Esophagus squamous epithelium (tissue), 5 donors: ENCODE measurements at regions not wholly inside any gene's neighbourhood (a gene's known extent, or its start where the extent isn't known, plus 50 kb on each side); places are given as distances from the start of the nearest gene placed in this dataset.

Experiments used
- DNase-seq: peaks from one replicate; lab custom pipeline; 2025; lab: John Stamatoyannopoulos, UW
- H3K27ac ChIP-seq, 4 donors: fragments of 200-600 bp; sonication (generic); one replicate each; pipeline ENCODE4 v1.5.1; 2016 to 2019; ENCODE audit warnings: mild to moderate bottlenecking in 1 of 4
- H3K27me3 ChIP-seq, 4 donors: fragments of 200-600 bp; sonication (generic); 1 replicate in 3 of 4; 2 replicates in 1 of 4; pipeline versions ENCODE4 v1.5.1 to v1.6.0; 2017 to 2021; ENCODE audit warnings: antibody characterized with exemption in 1 of 4
- H3K36me3 ChIP-seq, 3 donors: fragments of 200-600 bp; sonication (generic); one replicate each; pipeline ENCODE4 v1.5.1; 2016 to 2019
- H3K4me1 ChIP-seq, 3 donors: fragments of 200-600 bp; sonication (generic); one replicate each; pipeline ENCODE4 v1.5.1; 2017 to 2019
- H3K4me3 ChIP-seq, 4 donors: fragments of 200-600 bp; sonication (generic); 1 replicate in 3 of 4; 2 replicates in 1 of 4; pipeline ENCODE4 v1.5.1; 2016 to 2019; ENCODE audit warnings: mild to moderate bottlenecking in 2 of 4, moderate library complexity in 1 of 4
- H3K9me3 ChIP-seq, 3 donors: fragments of 200-600 bp; sonication (generic); one replicate each; pipeline ENCODE4 v1.5.1; 2016 to 2019
- CTCF ChIP-seq, 6 experiments: fragments of 450-650 bp in 4 of 6; fragments of 200-600 bp in 2 of 6; sonication (generic) in 2 of 6; IDR thresholded peaks; one replicate each; pipeline ENCODE4 v1.5.1; 2016 to 2019; ENCODE audit warnings: antibody characterized with exemption in 6 of 6, mild to moderate bottlenecking in 4 of 6, moderate library complexity in 4 of 6
- POLR2A ChIP-seq, 4 donors: fragments of 450-650 bp; IDR thresholded peaks; one replicate each; pipeline ENCODE4 v1.6.1; 2017; ENCODE audit warnings: antibody characterized with exemption in 4 of 4, mild to moderate bottlenecking in 4 of 4, moderate library complexity in 3 of 4
- WGBS, 2 donors: methylation state at CpG; one replicate each; pipeline ENCODE4 v1.1.5; 2018; 5-methylcytosine and 5-hydroxymethylcytosine counted together
- intact Hi-C: fragments of 100-400 bp; cut with DNase I; formaldehyde crosslinking; loops from one replicate; pipeline ENCODE4 v1.15.0; 2022
- donor health status: DM: yes; HTN: yes; CAD: no.

DNA sequence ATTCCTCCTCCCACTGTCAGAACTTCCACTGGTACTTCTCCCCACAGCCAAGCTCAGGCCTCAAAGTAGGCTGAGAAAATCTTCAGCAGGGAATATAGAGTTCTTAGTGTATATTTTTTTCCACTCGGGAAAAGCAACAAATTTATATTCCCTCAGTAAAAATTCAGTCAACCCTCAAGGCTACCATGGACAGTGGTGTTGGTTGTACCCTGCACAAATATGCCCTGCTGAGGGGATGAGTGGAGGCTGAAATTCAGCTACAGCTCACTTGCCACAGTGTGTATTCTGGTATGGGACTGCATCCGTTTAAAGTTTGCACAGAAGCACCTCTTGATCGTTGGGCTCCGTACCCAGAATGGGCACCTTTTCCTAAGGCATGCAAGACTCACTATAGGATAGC lies 90.8 kb upstream of the LGALSL start:
- no peak for DNase-seq
- peak overlapping the region; percentile 79 to 91 (median 84) for H3K27ac ChIP-seq
- no peaks in the 10 kb centered on the region for H3K27me3 ChIP-seq
- no peak overlapping the region for H3K4me3 ChIP-seq
- H3K36me3 ChIP-seq, result no peaks in the 10 kb centered on the region
- peaks cover 20 to 58% (median 35%) of the 10 kb centered on the region in 3 donors for H3K4me1 ChIP-seq
- H3K9me3 ChIP-seq, result no peaks in the 10 kb centered on the region
- TF ChIP-seq CTCF (IDR thresholded peaks at IDR 0.05) (no peak), POLR2A (IDR thresholded peaks at IDR 0.05) (no peak)
- WGBS, 2 donors, result 88 to 95% methylated on average over 3 to 4 of the region's 4 CpGs
- intact Hi-C loops, result no loop called here

GRCh38 chr2:64363848-64364247 lies 90.1 kb upstream of the LGALSL start:
- Histone ChIP-seq H3K36me3 (no peaks in the 10 kb centered on the region), H3K9me3 (no peaks in the 10 kb centered on the region), H3K4me1 (peaks cover 20 to 54% (median 35%) of the 10 kb centered on the region in 3 donors), H3K27me3 (no peaks in the 10 kb centered on the region), H3K27ac (peak overlapping the region in 2 of 4 donors; percentile 84 to 91), H3K4me3 (no peak overlapping the region)
- no peak for DNase-seq
- TF ChIP-seq POLR2A (IDR thresholded peaks at IDR 0.05) (no peak), CTCF (IDR thresholded peaks at IDR 0.05) (peak in 2 of 6 experiments; percentile 11 to 24)
- WGBS, 2 donors, result 55 to 83% methylated on average over 2 of the region's 2 CpGs
- intact Hi-C loops, result no loop called here

- H3K36me3 ChIP-seq, result no peaks in the 10 kb centered on the region
- 58 to 62% methylated on average over 7 of the region's 7 CpGs for whole genome bisulfite sequencing, 2 donors
- no peak for DNase-seq
- H3K27me3 ChIP-seq, result no peaks in the 10 kb centered on the region
- no peak for TF ChIP-seq POLR2A (IDR thresholded peaks at IDR 0.05)
- no peak for TF ChIP-seq CTCF (IDR thresholded peaks at IDR 0.05)
- H3K27ac ChIP-seq, result no peak overlapping the region
- H3K9me3 ChIP-seq, result no peaks in the 10 kb centered on the region
- intact Hi-C loops, result no loop called here
- peaks cover 0 to 35% (median 15%) of the 10 kb centered on the region in 3 donors for H3K4me1 ChIP-seq
- H3K4me3 ChIP-seq, result no peak overlapping the region
These were observed 86.3 kb upstream of the LGALSL start for GRCh38 chr2:64367444-64368232.

DNA sequence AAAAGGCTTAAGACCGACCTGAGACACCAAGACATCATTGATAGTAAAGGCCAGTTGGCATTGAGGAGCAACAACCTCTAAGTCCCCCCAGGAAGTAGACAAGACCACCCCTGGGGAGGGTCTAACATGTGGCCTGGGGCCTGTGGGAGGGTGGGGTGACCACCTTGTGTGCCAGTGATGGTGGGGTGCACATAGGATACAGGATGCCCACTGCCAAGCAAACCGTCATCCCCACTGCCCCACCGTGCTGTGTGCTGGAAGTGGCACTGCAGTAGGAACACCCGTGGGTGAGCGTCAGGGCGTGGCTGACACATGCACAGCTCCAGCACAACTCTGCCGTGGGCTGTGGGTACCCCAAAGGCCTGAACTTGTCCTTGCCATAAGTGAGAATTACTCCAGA lies 84.3 kb upstream of the LGALSL start:
- Histone ChIP-seq H3K27ac (no peak overlapping the region), H3K4me1 (peaks cover 0 to 23% (median 4%) of the 10 kb centered on the region in 3 donors), H3K4me3 (no peak overlapping the region), H3K9me3 (no peaks in the 10 kb centered on the region), H3K36me3 (no peaks in the 10 kb centered on the region), H3K27me3 (no peaks in the 10 kb centered on the region)
- TF ChIP-seq CTCF (IDR thresholded peaks at IDR 0.05) (no peak), POLR2A (IDR thresholded peaks at IDR 0.05) (no peak)
- no peak for DNase-seq
- intact Hi-C loops, result no loop called here
- 80 to 86% methylated on average over 4 to 5 of the region's 7 CpGs for WGBS, 2 donors

GRCh38 chr2:64371727-64372126 lies 82.2 kb upstream of the LGALSL start:
- Histone ChIP-seq H3K9me3 (no peaks in the 10 kb centered on the region), H3K27ac (peak overlapping the region; percentile 13 to 81 (median 52)), H3K4me1 (peaks cover 0 to 26% (median 4%) of the 10 kb centered on the region in 3 donors), H3K27me3 (no peaks in the 10 kb centered on the region), H3K36me3 (no peaks in the 10 kb centered on the region), H3K4me3 (no peak overlapping the region)
- intact Hi-C loops, result no loop called here
- 33 to 63% methylated on average over 2 of the region's 2 CpGs for WGBS, 2 donors
- no peak for DNase-seq
- TF ChIP-seq POLR2A (IDR thresholded peaks at IDR 0.05) (no peak), CTCF (IDR thresholded peaks at IDR 0.05) (no peak)
